ENCODE measurements at regions not wholly inside any gene's neighbourhood (a gene's known extent, or its start where the extent isn't known, plus 50 kb on each side); places are given as distances from the start of the nearest gene placed in this dataset.

GRCh38 chr18:69215161-69215560, 185.5 kb upstream of the DOK6 start (continued):
- no peak for TF ChIP-seq CHD7 (IDR thresholded peaks at IDR 0.05; ENCODE audit: insufficient replicate concordance, low read length)
- TF ChIP-seq RNF2 (IDR thresholded peaks at IDR 0.05; ENCODE audit: borderline replicate concordance, low read depth, low read length, missing control alignments, poor library complexity, severe bottlenecking): no peak
- no peak for TF ChIP-seq HDAC6 (IDR thresholded peaks at IDR 0.05; ENCODE audit: low read depth, low read length)
- TF ChIP-seq TBP (IDR thresholded peaks at IDR 0.05; ENCODE audit: low read depth, low read length): no peak
- TF ChIP-seq RBBP5 (IDR thresholded peaks at IDR 0.05; ENCODE audit: borderline replicate concordance, low read depth, low read length): no peak
- TF ChIP-seq MAX (IDR thresholded peaks at IDR 0.05): no peak
- no peak for TF ChIP-seq BACH1 (IDR thresholded peaks at IDR 0.05; ENCODE audit: low read length)
- no peak for TF ChIP-seq TAF7 (optimal IDR thresholded peaks at IDR 0.05; ENCODE audit: borderline replicate concordance, low read depth, low read length)
- TF ChIP-seq JUND (IDR thresholded peaks at IDR 0.05; ENCODE audit: low read length): no peak
- no peak for TF ChIP-seq RFX5 (IDR thresholded peaks at IDR 0.05; ENCODE audit: borderline replicate concordance, low read depth, low read length)

All from H1 (cell line).